Lung (tissue), 11 donors: ENCODE measurements at regions not wholly inside any gene's neighbourhood (a gene's known extent, or its start where the extent isn't known, plus 50 kb on each side); places are given as distances from the start of the nearest gene placed in this dataset.

Experiments used
- ATAC-seq: fragments of 200-7000 bp; cut with Tn5 transposase; one replicate; pipeline ENCODE4 v1.9.1; 2020; ENCODE audit warnings: moderate number of reproducible peaks; ENCODE audit not compliant: insufficient read depth, low FRiP score
- DNase-seq, 3 donors: peaks; one replicate each; pipeline ENCODE4 v3.0.0-alpha.2; 2013 to 2017
- H3K27ac ChIP-seq, 2 donors: one replicate each; pipeline ENCODE4 v1.5.1; 2013; ENCODE audit warnings: mild to moderate bottlenecking in 2 of 2, moderate library complexity in 2 of 2, control low read depth in 1 of 2, inconsistent platforms in 1 of 2, low read depth in 1 of 2, low read length in 1 of 2
- H3K27me3 ChIP-seq, 3 donors: one replicate each; pipeline ENCODE4 v1.5.1; 2013; ENCODE audit warnings: low read length in 2 of 3; ENCODE audit not compliant: control insufficient read depth in 3 of 3, insufficient read depth in 3 of 3
- H3K36me3 ChIP-seq, 4 donors: one replicate each; pipeline ENCODE4 v1.5.1; 2013; ENCODE audit warnings: low read length in 4 of 4, mild to moderate bottlenecking in 1 of 4, moderate library complexity in 1 of 4; ENCODE audit not compliant: control insufficient read depth in 4 of 4, insufficient read depth in 4 of 4
- H3K4me1 ChIP-seq, 5 donors: one replicate each; pipeline ENCODE4 v1.5.1; 2013; ENCODE audit warnings: low read length in 5 of 5, mild to moderate bottlenecking in 2 of 5, moderate library complexity in 1 of 5; ENCODE audit not compliant: control insufficient read depth in 5 of 5, insufficient read depth in 5 of 5
- H3K4me3 ChIP-seq: one replicate; pipeline ENCODE4 v1.5.1; 2013; ENCODE audit warnings: mild to moderate bottlenecking, control low read depth, moderate library complexity
- H3K9ac ChIP-seq, 2 donors: one replicate each; pipeline ENCODE4 v1.5.1; 2013; ENCODE audit warnings: low read length in 2 of 2, control low read depth in 1 of 2; ENCODE audit not compliant: insufficient read depth in 1 of 2
- H3K9me3 ChIP-seq, 4 donors: one replicate each; pipeline ENCODE4 v1.5.1; 2013; ENCODE audit warnings: low read length in 3 of 4, mild to moderate bottlenecking in 1 of 4, moderate library complexity in 1 of 4; ENCODE audit not compliant: control insufficient read depth in 4 of 4, insufficient read depth in 3 of 4
- WGBS, 2 donors: extraction: QIAGEN DNeasy Blood & Tissue Kit; methylation state at CpG; one replicate each; pipeline ENCODE4 v1.1.7; 2013; 5-methylcytosine and 5-hydroxymethylcytosine counted together
- TF ChIP-seq, protein P1 (sequence below): IDR thresholded peaks from 2 replicates; pipeline ENCODE4 v1.5.1; 2012; ENCODE audit warnings: mild to moderate bottlenecking; ENCODE audit errors: control extremely low read depth, extremely low read depth
- donor health status: control.
- donor health status: control.
- donor health status: Bipolar disorder and iron deficiency.
- donor health status: healthy.
- donor health status: DM: yes; HTN: yes; CAD: no.

DNA sequence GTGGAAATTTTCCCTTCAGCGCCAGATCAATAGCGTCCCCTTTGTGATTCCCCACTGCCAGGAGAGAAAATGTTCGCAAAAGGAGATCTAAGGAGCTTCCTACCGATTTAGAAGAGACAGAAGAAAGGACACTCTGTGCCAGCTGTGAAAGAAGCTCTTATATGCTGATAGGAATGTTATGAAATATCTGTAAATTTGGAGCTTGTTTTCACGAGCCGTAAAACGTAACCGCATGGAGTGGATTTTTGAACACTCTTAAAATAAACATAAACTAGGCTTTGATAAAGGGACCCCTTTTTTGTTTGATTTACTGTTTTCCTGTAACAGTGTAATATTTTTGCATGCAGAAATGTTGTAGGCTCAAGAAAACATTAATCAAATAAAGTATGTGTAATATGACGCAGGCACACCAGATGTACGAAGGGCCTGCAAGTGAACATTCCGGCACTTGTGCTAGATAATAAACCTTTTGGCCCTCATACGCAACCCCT is 346.8 kb downstream of the ETNK1 start:
- Histone ChIP-seq H3K9ac (no peak overlapping the region), H3K36me3 (no peaks in the 10 kb centered on the region), H3K27me3 (no peaks in the 10 kb centered on the region), H3K4me1 (peaks cover 0 to 8% (median 0%) of the 10 kb centered on the region in 5 donors), H3K9me3 (no peaks in the 10 kb centered on the region), H3K27ac (no peak overlapping the region), H3K4me3 (no peak overlapping the region)
- TF ChIP-seq, protein P1, sequence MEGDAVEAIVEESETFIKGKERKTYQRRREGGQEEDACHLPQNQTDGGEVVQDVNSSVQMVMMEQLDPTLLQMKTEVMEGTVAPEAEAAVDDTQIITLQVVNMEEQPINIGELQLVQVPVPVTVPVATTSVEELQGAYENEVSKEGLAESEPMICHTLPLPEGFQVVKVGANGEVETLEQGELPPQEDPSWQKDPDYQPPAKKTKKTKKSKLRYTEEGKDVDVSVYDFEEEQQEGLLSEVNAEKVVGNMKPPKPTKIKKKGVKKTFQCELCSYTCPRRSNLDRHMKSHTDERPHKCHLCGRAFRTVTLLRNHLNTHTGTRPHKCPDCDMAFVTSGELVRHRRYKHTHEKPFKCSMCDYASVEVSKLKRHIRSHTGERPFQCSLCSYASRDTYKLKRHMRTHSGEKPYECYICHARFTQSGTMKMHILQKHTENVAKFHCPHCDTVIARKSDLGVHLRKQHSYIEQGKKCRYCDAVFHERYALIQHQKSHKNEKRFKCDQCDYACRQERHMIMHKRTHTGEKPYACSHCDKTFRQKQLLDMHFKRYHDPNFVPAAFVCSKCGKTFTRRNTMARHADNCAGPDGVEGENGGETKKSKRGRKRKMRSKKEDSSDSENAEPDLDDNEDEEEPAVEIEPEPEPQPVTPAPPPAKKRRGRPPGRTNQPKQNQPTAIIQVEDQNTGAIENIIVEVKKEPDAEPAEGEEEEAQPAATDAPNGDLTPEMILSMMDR = no peak
- peak in 2 of 3 donors; percentile 18 to 38 for DNase-seq
- ATAC-seq = no peak
- 71 to 78% methylated on average over 12 of the region's 12 CpGs for WGBS, 2 donors

DNA sequence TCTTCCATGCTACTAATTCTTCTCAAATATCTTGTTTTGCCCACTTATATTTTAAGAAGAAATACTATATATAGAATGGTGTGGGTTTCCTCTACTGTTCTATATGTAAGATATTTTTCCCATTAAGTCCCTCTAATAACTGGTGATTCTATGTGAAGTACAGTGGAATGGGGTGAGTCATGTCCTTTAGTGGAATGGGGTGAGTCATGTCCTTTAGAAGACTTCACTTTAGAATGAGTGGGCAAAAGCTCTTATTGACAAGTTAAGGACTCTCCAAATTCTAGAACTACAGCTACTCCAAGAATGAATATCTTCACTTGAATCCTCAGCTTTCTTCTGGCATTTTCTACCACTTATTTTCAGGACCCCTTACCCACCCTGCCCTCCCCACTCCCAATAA is 349.9 kb downstream of the ETNK1 start:
- no peaks in the 10 kb centered on the region for H3K9me3 ChIP-seq
- H3K27me3 ChIP-seq = no peaks in the 10 kb centered on the region
- ATAC-seq (peak; percentile 81), DNase-seq (no peak)
- TF ChIP-seq, protein P1 = no peak
- H3K4me3 ChIP-seq = no peak overlapping the region
- peaks cover 0 to 8% (median 0%) of the 10 kb centered on the region in 5 donors for H3K4me1 ChIP-seq
- H3K36me3 ChIP-seq = no peaks in the 10 kb centered on the region
- H3K27ac ChIP-seq = no peak overlapping the region
- H3K9ac ChIP-seq = no peak overlapping the region

DNA sequence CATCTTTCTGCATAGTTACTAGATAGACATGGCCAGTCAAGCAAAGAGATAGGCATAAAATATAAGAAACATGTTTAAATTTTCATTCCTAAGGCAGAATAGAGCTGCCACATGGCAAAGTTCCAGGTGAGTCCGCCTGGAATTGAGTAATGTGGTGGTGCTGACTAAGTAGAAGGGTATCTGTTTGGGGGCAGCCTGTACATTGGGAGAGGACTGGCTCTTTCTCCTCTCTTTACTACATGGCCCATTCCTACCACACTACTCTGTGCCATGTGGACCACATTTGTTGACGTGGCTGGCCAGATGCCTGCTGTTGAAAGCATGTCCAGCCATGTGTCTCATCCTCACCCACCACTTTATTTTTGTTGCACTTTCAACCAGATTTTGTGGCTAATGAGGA is 354.0 kb downstream of the ETNK1 start:
- Histone ChIP-seq H3K4me3 (no peak overlapping the region), H3K36me3 (no peaks in the 10 kb centered on the region), H3K4me1 (no peaks in the 10 kb centered on the region), H3K27ac (no peak overlapping the region), H3K9me3 (no peaks in the 10 kb centered on the region), H3K9ac (no peak overlapping the region), H3K27me3 (no peaks in the 10 kb centered on the region)
- 74 to 82% methylated on average over 2 of the region's 2 CpGs for WGBS, 2 donors
- TF ChIP-seq, protein P1 = no peak
- DNase-seq (no peak), ATAC-seq (no peak)

DNA sequence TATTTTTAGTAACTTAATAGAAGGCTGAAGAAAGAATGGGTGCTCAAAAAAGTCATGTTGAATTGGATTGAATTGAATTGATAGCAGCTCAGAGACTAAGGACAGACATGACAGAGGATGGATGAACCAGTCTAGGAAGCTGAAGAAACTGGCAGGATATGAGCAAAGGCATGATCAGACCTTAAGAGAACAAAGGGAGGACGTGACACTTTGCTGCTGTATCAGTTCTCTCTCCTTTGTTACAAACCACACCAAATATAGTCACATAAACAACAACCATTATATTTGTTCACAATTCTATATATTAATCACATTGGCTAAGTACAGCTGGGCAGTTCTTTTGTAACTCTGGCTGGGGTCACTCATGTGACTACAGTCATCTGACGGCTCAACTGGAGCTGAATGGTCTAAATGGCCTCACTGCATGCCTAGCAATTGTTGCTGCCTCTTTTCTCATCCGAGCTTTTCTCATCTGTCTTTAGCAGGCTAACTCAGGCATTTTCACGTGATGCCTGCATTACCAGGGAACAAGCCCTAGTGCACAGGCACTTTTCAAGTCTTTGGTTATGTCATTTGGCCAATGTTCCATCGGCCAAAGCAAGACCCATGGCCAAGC is 355.0 kb downstream of the ETNK1 start:
- H3K4me3 ChIP-seq = no peak overlapping the region
- no peak overlapping the region for H3K27ac ChIP-seq
- H3K9ac ChIP-seq = no peak overlapping the region
- H3K9me3 ChIP-seq = no peaks in the 10 kb centered on the region
- H3K4me1 ChIP-seq = no peaks in the 10 kb centered on the region
- ATAC-seq (no peak), DNase-seq (no peak)
- H3K27me3 ChIP-seq = no peaks in the 10 kb centered on the region
- WGBS, 2 donors = 80 to 87% methylated on average over 5 of the region's 5 CpGs
- no peaks in the 10 kb centered on the region for H3K36me3 ChIP-seq
- TF ChIP-seq, protein P1 = no peak
